ENCODE measurements at regions not wholly inside any gene's neighbourhood (a gene's known extent, or its start where the extent isn't known, plus 50 kb on each side); places are given as distances from the start of the nearest gene placed in this dataset.
"Not testable (repeated sequence)": the region's sequence is repeated elsewhere in the genome, so short reads cannot be mapped to it uniquely, and the experiment has no call there.

- Histone ChIP-seq H3K9me3 (replicated peaks; ENCODE audit: insufficient read depth, low read length) (no peaks in the 10 kb centered on the region), H3F3A (ENCODE audit: insufficient read depth, low read length) (no peaks in the 10 kb centered on the region), H3K79me2 (ENCODE audit: low read length) (peaks cover 47% of the 10 kb centered on the region), H3K4me2 (ENCODE audit: low read depth, low read length) (no peak overlapping the region), H3K36me3 (replicated peaks; ENCODE audit: insufficient read depth, low read length) (no peaks in the 10 kb centered on the region), H3K9me2 (replicated peaks; ENCODE audit: insufficient read depth, low read length) (no peaks in the 10 kb centered on the region), H3K4me1 (ENCODE audit: low read length) (no peaks in the 10 kb centered on the region), H4K20me1 (ENCODE audit: insufficient read depth, low read length) (no peaks in the 10 kb centered on the region), H3K9ac (ENCODE audit: low read length) (no peak overlapping the region), H2AFZ (ENCODE audit: low read length) (no peak overlapping the region), H3K27ac (ENCODE audit: low read length) (no peak overlapping the region), H3K27me3 (replicated peaks; ENCODE audit: insufficient read depth, low read length) (no peaks in the 10 kb centered on the region), H3K4me3 (ENCODE audit: low read length) (no peak overlapping the region)
- no peak for DNase-seq
- TF ChIP-seq EZH2phosphoT487 (IDR thresholded peaks at IDR 0.05; ENCODE audit: low read length) (no peak), CTCF (IDR thresholded peaks at IDR 0.05; ENCODE audit: low read length) (no peak), EZH2 (optimal IDR thresholded peaks at IDR 0.05; ENCODE audit: low read depth, low read length) (no peak)
Measured at GRCh38 chr17:30605523-30605922, 128.3 kb downstream of the GOSR1 start.

GRCh38 chr17:30605027-30605426 lies 127.8 kb downstream of the GOSR1 start:
- H3K79me2 ChIP-seq (ENCODE audit: low read length): peaks cover 47% of the 10 kb centered on the region
- H3K9ac ChIP-seq (ENCODE audit: low read length): no peak overlapping the region
- no peaks in the 10 kb centered on the region for H3K4me1 ChIP-seq (ENCODE audit: low read length)
- no peak overlapping the region for H3K4me3 ChIP-seq (ENCODE audit: low read length)
- no peak overlapping the region for H3K4me2 ChIP-seq (ENCODE audit: low read depth, low read length)
- no peaks in the 10 kb centered on the region for H3K36me3 ChIP-seq (replicated peaks; ENCODE audit: insufficient read depth, low read length)
- H3F3A ChIP-seq (ENCODE audit: insufficient read depth, low read length): no peaks in the 10 kb centered on the region; the same call in 1 of the 2 replicates
- no peaks in the 10 kb centered on the region for H4K20me1 ChIP-seq (ENCODE audit: insufficient read depth, low read length)
- H3K9me2 ChIP-seq (replicated peaks; ENCODE audit: insufficient read depth, low read length): no peaks in the 10 kb centered on the region
- no peak overlapping the region for H3K27ac ChIP-seq (ENCODE audit: low read length)
- no peak for DNase-seq
- H3K9me3 ChIP-seq (replicated peaks; ENCODE audit: insufficient read depth, low read length): no peaks in the 10 kb centered on the region
- no peak overlapping the region for H2AFZ ChIP-seq (ENCODE audit: low read length)
- no peaks in the 10 kb centered on the region for H3K27me3 ChIP-seq (replicated peaks; ENCODE audit: insufficient read depth, low read length)
- TF ChIP-seq EZH2 (optimal IDR thresholded peaks at IDR 0.05; ENCODE audit: low read depth, low read length) (no peak), EZH2phosphoT487 (IDR thresholded peaks at IDR 0.05; ENCODE audit: low read length) (no peak), CTCF (IDR thresholded peaks at IDR 0.05; ENCODE audit: low read length) (no peak)

GRCh38 chr17:30602396-30602795 lies 125.2 kb downstream of the GOSR1 start:
- not testable (repeated sequence) for DNase-seq; H3K27ac ChIP-seq (ENCODE audit: low read length); H3K9me3 ChIP-seq (replicated peaks; ENCODE audit: insufficient read depth, low read length); H3K9me2 ChIP-seq (replicated peaks; ENCODE audit: insufficient read depth, low read length); H3K4me1 ChIP-seq (ENCODE audit: low read length); H3K9ac ChIP-seq (ENCODE audit: low read length); H2AFZ ChIP-seq (ENCODE audit: low read length); H3K4me3 ChIP-seq (ENCODE audit: low read length); H3F3A ChIP-seq (ENCODE audit: insufficient read depth, low read length); H3K36me3 ChIP-seq (replicated peaks; ENCODE audit: insufficient read depth, low read length); H4K20me1 ChIP-seq (ENCODE audit: insufficient read depth, low read length); H3K27me3 ChIP-seq (replicated peaks; ENCODE audit: insufficient read depth, low read length)
- peak overlapping the region; percentile 39; the same call in 1 of the 2 replicates for H3K4me2 ChIP-seq (ENCODE audit: low read depth, low read length)
- H3K79me2 ChIP-seq (ENCODE audit: low read length): peaks cover 45% of the 10 kb centered on the region

GRCh38 chr17:30601984-30602383 lies 124.8 kb downstream of the GOSR1 start:
- not testable (repeated sequence) for H3K9ac ChIP-seq (ENCODE audit: low read length); H3K27ac ChIP-seq (ENCODE audit: low read length)
- peaks cover 41% of the 10 kb centered on the region for H3K79me2 ChIP-seq (ENCODE audit: low read length)

More at GRCh38 chr17:30601984-30602383, 124.8 kb downstream of the GOSR1 start:
- H3K36me3 ChIP-seq (replicated peaks; ENCODE audit: insufficient read depth, low read length); H3K9me2 ChIP-seq (replicated peaks; ENCODE audit: insufficient read depth, low read length); H3K4me3 ChIP-seq (ENCODE audit: low read length); H3K27me3 ChIP-seq (replicated peaks; ENCODE audit: insufficient read depth, low read length); DNase-seq; H3K9me3 ChIP-seq (replicated peaks; ENCODE audit: insufficient read depth, low read length); H3F3A ChIP-seq (ENCODE audit: insufficient read depth, low read length); H2AFZ ChIP-seq (ENCODE audit: low read length); H3K4me1 ChIP-seq (ENCODE audit: low read length); H4K20me1 ChIP-seq (ENCODE audit: insufficient read depth, low read length): not testable (repeated sequence)
- H3K4me2 ChIP-seq (ENCODE audit: low read depth, low read length): peak overlapping the region; percentile 39; the same call in 1 of the 2 replicates

Measured in MM.1S (cell line).